T-helper 1 cell treated with Interleukin-12 subunit alpha and Interleukin-12 subunit beta and Interleukin-4 antibody, amounts not matched to agents 30 μg/mL and 1 μg/mL, for 36 hours (primary cell): ENCODE measurements at regions not wholly inside any gene's neighbourhood (a gene's known extent, or its start where the extent isn't known, plus 50 kb on each side); places are given as distances from the start of the nearest gene placed in this dataset.

ENCODE experiments used
- H3K27ac Mint-ChIP-seq: one replicate; pipeline ENCODE4 v1.8.0; 2021; ENCODE audit warnings: mild to moderate bottlenecking, mixed read lengths
- H3K27me3 Mint-ChIP-seq: one replicate; pipeline ENCODE4 v1.8.0; 2021; ENCODE audit warnings: low read depth, mixed read lengths
- H3K36me3 Mint-ChIP-seq: one replicate; pipeline ENCODE4 v1.8.0; 2021; ENCODE audit warnings: low read depth, mixed read lengths
- H3K4me1 Mint-ChIP-seq: one replicate; pipeline ENCODE4 v1.8.0; 2021; ENCODE audit warnings: low read depth, mixed read lengths
- H3K4me3 Mint-ChIP-seq: one replicate; pipeline ENCODE4 v1.8.0; 2021; ENCODE audit warnings: mild to moderate bottlenecking, moderate library complexity, mixed read lengths
- H3K9me3 Mint-ChIP-seq: one replicate; pipeline ENCODE4 v1.8.0; 2021; ENCODE audit warnings: mixed read lengths

- H3K4me1 Mint-ChIP-seq = no peaks in the 10 kb centered on the region
- H3K27me3 Mint-ChIP-seq = no peaks in the 10 kb centered on the region
- H3K4me3 Mint-ChIP-seq = no peak overlapping the region
- H3K9me3 Mint-ChIP-seq = no peaks in the 10 kb centered on the region
- H3K27ac Mint-ChIP-seq = no peak overlapping the region
- no peaks in the 10 kb centered on the region for H3K36me3 Mint-ChIP-seq
Observed at GRCh38 chr7:8906396-8907075, 473.1 kb downstream of the NXPH1 start.

- Mint-ChIP-seq H3K4me1 (no peaks in the 10 kb centered on the region), H3K4me3 (no peak overlapping the region), H3K27ac (no peak overlapping the region), H3K36me3 (no peaks in the 10 kb centered on the region), H3K9me3 (no peaks in the 10 kb centered on the region), H3K27me3 (no peaks in the 10 kb centered on the region)
Observed at GRCh38 chr7:8908889-8909288, 475.5 kb downstream of the NXPH1 start.

- no peaks in the 10 kb centered on the region for H3K36me3 Mint-ChIP-seq
- no peak overlapping the region for H3K27ac Mint-ChIP-seq
- peaks cover 13% of the 10 kb centered on the region for H3K9me3 Mint-ChIP-seq
- H3K27me3 Mint-ChIP-seq = no peaks in the 10 kb centered on the region
- no peaks in the 10 kb centered on the region for H3K4me1 Mint-ChIP-seq
- H3K4me3 Mint-ChIP-seq = no peak overlapping the region
Observed at GRCh38 chr7:8913682-8914081, 480.3 kb downstream of the NXPH1 start.

- no peaks in the 10 kb centered on the region for H3K36me3 Mint-ChIP-seq
- H3K27me3 Mint-ChIP-seq = no peaks in the 10 kb centered on the region
- no peak overlapping the region for H3K27ac Mint-ChIP-seq
- no peak overlapping the region for H3K4me3 Mint-ChIP-seq
- peaks cover 10% of the 10 kb centered on the region for H3K9me3 Mint-ChIP-seq
- no peaks in the 10 kb centered on the region for H3K4me1 Mint-ChIP-seq
Observed at GRCh38 chr7:8921807-8922206, 488.4 kb downstream of the NXPH1 start.

- H3K36me3 Mint-ChIP-seq = no peaks in the 10 kb centered on the region
- no peak overlapping the region for H3K4me3 Mint-ChIP-seq
- H3K4me1 Mint-ChIP-seq = no peaks in the 10 kb centered on the region
- peaks cover 10% of the 10 kb centered on the region for H3K9me3 Mint-ChIP-seq
- no peak overlapping the region for H3K27ac Mint-ChIP-seq
- no peaks in the 10 kb centered on the region for H3K27me3 Mint-ChIP-seq
Observed at GRCh38 chr7:8922726-8923125, 489.3 kb downstream of the NXPH1 start.

GRCh38 chr7:8923164-8923806, 489.9 kb downstream of the NXPH1 start:
- no peaks in the 10 kb centered on the region for H3K27me3 Mint-ChIP-seq
- no peaks in the 10 kb centered on the region for H3K36me3 Mint-ChIP-seq
- peaks cover 10% of the 10 kb centered on the region for H3K9me3 Mint-ChIP-seq
- H3K27ac Mint-ChIP-seq = no peak overlapping the region
- no peak overlapping the region for H3K4me3 Mint-ChIP-seq
- no peaks in the 10 kb centered on the region for H3K4me1 Mint-ChIP-seq

GRCh38 chr7:8931906-8932646, 498.7 kb downstream of the NXPH1 start:
- Mint-ChIP-seq H3K9me3 (peaks cover 4% of the 10 kb centered on the region), H3K27me3 (no peaks in the 10 kb centered on the region), H3K4me1 (no peaks in the 10 kb centered on the region), H3K4me3 (no peak overlapping the region), H3K27ac (no peak overlapping the region), H3K36me3 (no peaks in the 10 kb centered on the region)

- Mint-ChIP-seq H3K36me3 (no peaks in the 10 kb centered on the region), H3K4me1 (no peaks in the 10 kb centered on the region), H3K9me3 (peaks cover 4% of the 10 kb centered on the region), H3K27me3 (no peaks in the 10 kb centered on the region), H3K27ac (no peak overlapping the region), H3K4me3 (no peak overlapping the region)
Observed at GRCh38 chr7:8932751-8933150, 499.3 kb downstream of the NXPH1 start.

GRCh38 chr7:8937204-8937603, 503.8 kb downstream of the NXPH1 start:
- Mint-ChIP-seq H3K27me3 (no peaks in the 10 kb centered on the region), H3K36me3 (no peaks in the 10 kb centered on the region), H3K9me3 (peaks cover 8% of the 10 kb centered on the region), H3K4me3 (no peak overlapping the region), H3K4me1 (no peaks in the 10 kb centered on the region), H3K27ac (no peak overlapping the region)

- Mint-ChIP-seq H3K27ac (no peak overlapping the region), H3K4me3 (no peak overlapping the region), H3K36me3 (no peaks in the 10 kb centered on the region), H3K27me3 (no peaks in the 10 kb centered on the region), H3K9me3 (peaks cover 8% of the 10 kb centered on the region), H3K4me1 (no peaks in the 10 kb centered on the region)
Observed at GRCh38 chr7:8938044-8938805, 504.8 kb downstream of the NXPH1 start.

- H3K9me3 Mint-ChIP-seq = peaks cover 8% of the 10 kb centered on the region
- H3K36me3 Mint-ChIP-seq = no peaks in the 10 kb centered on the region
- H3K4me1 Mint-ChIP-seq = no peaks in the 10 kb centered on the region
- H3K4me3 Mint-ChIP-seq = no peak overlapping the region
- no peak overlapping the region for H3K27ac Mint-ChIP-seq
- no peaks in the 10 kb centered on the region for H3K27me3 Mint-ChIP-seq
Observed at GRCh38 chr7:8939446-8939845, 506.0 kb downstream of the NXPH1 start.

- peaks cover 5% of the 10 kb centered on the region for H3K9me3 Mint-ChIP-seq
- H3K4me1 Mint-ChIP-seq = no peaks in the 10 kb centered on the region
- no peaks in the 10 kb centered on the region for H3K36me3 Mint-ChIP-seq
- H3K4me3 Mint-ChIP-seq = no peak overlapping the region
- no peaks in the 10 kb centered on the region for H3K27me3 Mint-ChIP-seq
- H3K27ac Mint-ChIP-seq = no peak overlapping the region
Observed at GRCh38 chr7:8963722-8964121, 530.3 kb downstream of the NXPH1 start.

GRCh38 chr7:8965177-8965576, 531.8 kb downstream of the NXPH1 start:
- H3K9me3 Mint-ChIP-seq = peaks cover 10% of the 10 kb centered on the region
- H3K4me1 Mint-ChIP-seq = no peaks in the 10 kb centered on the region
- no peaks in the 10 kb centered on the region for H3K36me3 Mint-ChIP-seq
- H3K27ac Mint-ChIP-seq = no peak overlapping the region
- no peaks in the 10 kb centered on the region for H3K27me3 Mint-ChIP-seq
- no peak overlapping the region for H3K4me3 Mint-ChIP-seq

- H3K4me3 Mint-ChIP-seq = no peak overlapping the region
- no peaks in the 10 kb centered on the region for H3K27me3 Mint-ChIP-seq
- peaks cover 23% of the 10 kb centered on the region for H3K9me3 Mint-ChIP-seq
- H3K4me1 Mint-ChIP-seq = no peaks in the 10 kb centered on the region
- no peaks in the 10 kb centered on the region for H3K36me3 Mint-ChIP-seq
- no peak overlapping the region for H3K27ac Mint-ChIP-seq
Observed at GRCh38 chr7:8973601-8974000, 540.2 kb downstream of the NXPH1 start.
